OCI-LY1 (cell line): ENCODE measurements at regions not wholly inside any gene's neighbourhood (a gene's known extent, or its start where the extent isn't known, plus 50 kb on each side); places are given as distances from the start of the nearest gene placed in this dataset.

Experiments
- H2AFZ ChIP-seq: fragments of 200-600 bp; sonication (generic), shearing (Covaris generic); 2 replicates; pipeline ENCODE4 v1.6.0; 2014; ENCODE audit warnings: antibody characterized with exemption, mild to moderate bottlenecking, low read length
- H3F3A ChIP-seq: fragments of 200-600 bp; sonication (generic), shearing (Covaris generic); 2 replicates; pipeline ENCODE4 v1.6.0; 2014; ENCODE audit warnings: mild to moderate bottlenecking, antibody characterized with exemption, low read length, moderate library complexity; ENCODE audit not compliant: insufficient read depth
- H3K27ac ChIP-seq: fragments of 200-600 bp; sonication (generic); 2 replicates; pipeline ENCODE4 v1.5.1; 2014; ENCODE audit warnings: low read length, mixed run types, mild to moderate bottlenecking, low read depth; ENCODE audit not compliant: poor library complexity, severe bottlenecking
- H3K27me3 ChIP-seq: fragments of 200-600 bp; sonication (generic); 2 replicates; pipeline ENCODE4 v1.6.0; 2014; ENCODE audit warnings: antibody characterized with exemption, mild to moderate bottlenecking, low read length, moderate library complexity; ENCODE audit not compliant: insufficient read depth
- H3K36me3 ChIP-seq: fragments of 200-600 bp; sonication (generic); 2 replicates; pipeline ENCODE4 v1.6.1; 2014; ENCODE audit warnings: mild to moderate bottlenecking, antibody characterized with exemption, low read length, moderate library complexity, mixed read lengths; ENCODE audit not compliant: insufficient read depth
- H3K4me1 ChIP-seq: fragments of 200-600 bp; sonication (generic); 2 replicates; pipeline ENCODE4 v1.5.1; 2014; ENCODE audit warnings: mild to moderate bottlenecking, low read length, moderate library complexity; ENCODE audit not compliant: insufficient read depth, severe bottlenecking
- H3K4me2 ChIP-seq: fragments of 200-600 bp; sonication (generic), shearing (Covaris generic); 2 replicates; pipeline ENCODE4 v1.6.1; 2014; ENCODE audit warnings: low read length
- H3K4me3 ChIP-seq: fragments of 200-600 bp; sonication (generic); 2 replicates; pipeline ENCODE4 v1.5.1; 2014; ENCODE audit warnings: low read length, low read depth, mild to moderate bottlenecking, mixed read lengths; ENCODE audit not compliant: poor library complexity, severe bottlenecking
- H3K79me2 ChIP-seq: fragments of 200-600 bp; shearing (Covaris generic); 2 replicates; pipeline ENCODE4 v1.6.1; 2016; ENCODE audit warnings: mixed run types, low read length, mixed read lengths; ENCODE audit not compliant: insufficient read depth
- H3K9ac ChIP-seq: fragments of 200-600 bp; sonication (generic), shearing (Covaris generic); 2 replicates; pipeline ENCODE4 v1.6.1; 2014; ENCODE audit warnings: mild to moderate bottlenecking, low read length, mixed read lengths
- H3K9me2 ChIP-seq: fragments of 200-600 bp; sonication (generic), shearing (Covaris generic); 2 replicates; pipeline ENCODE4 v1.6.1; 2014; ENCODE audit warnings: low read depth, mild to moderate bottlenecking, low read length, mixed read lengths
- H3K9me3 ChIP-seq: fragments of 200-600 bp; shearing (Covaris generic); 2 replicates; pipeline ENCODE4 v1.6.1; 2014; ENCODE audit warnings: low read length, mixed read lengths
- H4K20me1 ChIP-seq: fragments of 200-600 bp; sonication (generic), shearing (Covaris generic); 2 replicates; pipeline ENCODE4 v1.6.0; 2016; ENCODE audit warnings: mild to moderate bottlenecking, low read length; ENCODE audit not compliant: insufficient read depth
- CTCF ChIP-seq: fragments of 200-600 bp; sonication (generic), shearing (Covaris generic); IDR thresholded peaks from 2 replicates; pipeline ENCODE4 v1.5.1; 2017; ENCODE audit warnings: mild to moderate bottlenecking, antibody characterized with exemption, low read length, moderate library complexity, mixed read lengths
- EZH2 ChIP-seq: fragments of 200-600 bp; sonication (generic), shearing (Covaris generic); IDR thresholded peaks from 2 replicates; pipeline ENCODE4 v1.8.0; 2017; ENCODE audit warnings: borderline replicate concordance, mixed run types, mild to moderate bottlenecking, antibody characterized with exemption, low read length, moderate library complexity, mixed read lengths

GRCh38 chr5:77912721-77913120, 136.6 kb upstream of the TBCA start:
- Histone ChIP-seq H3F3A (no peaks in the 10 kb centered on the region), H3K4me1 (no peaks in the 10 kb centered on the region), H3K9ac (no peak overlapping the region), H3K27ac (no peak overlapping the region), H4K20me1 (no peaks in the 10 kb centered on the region), H2AFZ (no peak overlapping the region), H3K9me2 (no peaks in the 10 kb centered on the region), H3K27me3 (peaks cover 8% of the 10 kb centered on the region; the same call in 1 of the 2 replicates), H3K4me2 (no peak overlapping the region), H3K4me3 (no peak overlapping the region), H3K36me3 (no peaks in the 10 kb centered on the region), H3K79me2 (no peaks in the 10 kb centered on the region), H3K9me3 (no peaks in the 10 kb centered on the region)
- TF ChIP-seq EZH2 (no peak), CTCF (no peak)

- no peaks in the 10 kb centered on the region for H3K9me2 ChIP-seq
- no peak overlapping the region for H3K27ac ChIP-seq
- no peak overlapping the region for H3K4me2 ChIP-seq
- no peaks in the 10 kb centered on the region for H3K4me1 ChIP-seq
- H3K36me3 ChIP-seq, result no peaks in the 10 kb centered on the region
- H3K27me3 ChIP-seq, result peaks cover 8% of the 10 kb centered on the region; the same call in 1 of the 2 replicates
- TF ChIP-seq EZH2 (no peak), CTCF (no peak)
- H3K9me3 ChIP-seq, result no peaks in the 10 kb centered on the region
- no peak overlapping the region for H3K9ac ChIP-seq
- no peak overlapping the region for H3K4me3 ChIP-seq
- no peaks in the 10 kb centered on the region for H4K20me1 ChIP-seq
- H2AFZ ChIP-seq, result no peak overlapping the region
- no peaks in the 10 kb centered on the region for H3K79me2 ChIP-seq
- H3F3A ChIP-seq, result no peaks in the 10 kb centered on the region
Measured at GRCh38 chr5:77910602-77911188, 134.6 kb upstream of the TBCA start.

- no peak overlapping the region for H3K4me2 ChIP-seq
- H3K9ac ChIP-seq, result no peak overlapping the region
- TF ChIP-seq CTCF (no peak), EZH2 (no peak)
Measured at GRCh38 chr5:77909237-77909636, 133.1 kb upstream of the TBCA start.

More at GRCh38 chr5:77909237-77909636, 133.1 kb upstream of the TBCA start:
- no peak overlapping the region for H2AFZ ChIP-seq
- H3K79me2 ChIP-seq, result no peaks in the 10 kb centered on the region
- H3K9me3 ChIP-seq, result no peaks in the 10 kb centered on the region
- H3K27me3 ChIP-seq, result peaks cover 8% of the 10 kb centered on the region; the same call in 1 of the 2 replicates
- H4K20me1 ChIP-seq, result no peaks in the 10 kb centered on the region
- no peak overlapping the region for H3K4me3 ChIP-seq
- H3K27ac ChIP-seq, result no peak overlapping the region
- no peaks in the 10 kb centered on the region for H3K36me3 ChIP-seq
- no peaks in the 10 kb centered on the region for H3K4me1 ChIP-seq
- H3K9me2 ChIP-seq, result no peaks in the 10 kb centered on the region
- H3F3A ChIP-seq, result no peaks in the 10 kb centered on the region
